HCT116 (cell line): ENCODE measurements at regions not wholly inside any gene's neighbourhood (a gene's known extent, or its start where the extent isn't known, plus 50 kb on each side); places are given as distances from the start of the nearest gene placed in this dataset.

Source experiments
- ATAC-seq: fragments of 200-7000 bp; cut with Tn5 transposase; 2 replicates; pipeline ENCODE4 v1.9.1; 2020; ENCODE audit warnings: mild to moderate bottlenecking, moderate library complexity
- BruUV-seq: library from RNA; stranded (reverse); fragments of 400-500 nt; replicated peaks from 2 replicates; lab custom pipeline; 2021; lab: Mats Ljungman, UMichigan
- CTCF ChIA-PET: fragments of 300-600 bp; sonication (Branson Sonifier 250); formaldehyde crosslinking; loops from one replicate; lab custom pipeline; 2021; ENCODE audit warnings: antibody characterized with exemption; lab: Charles Lee
- POLR2A ChIA-PET: fragments of 300-600, 350-600 bp; sonication (Branson Sonifier 250); formaldehyde crosslinking; loops from one replicate; lab custom pipeline; 2021; ENCODE audit warnings: antibody characterized with exemption; lab: Charles Lee
- RAD21 ChIA-PET, 2 experiments: fragments of 300-600 bp; sonication (Branson Sonifier 250); formaldehyde crosslinking; loops; one replicate each; lab custom pipeline; 2023; ENCODE audit warnings: low total read pairs in 2 of 2; ENCODE audit not compliant: uncharacterized antibody in 2 of 2, unreplicated experiment in 2 of 2, low non-redundant PET in 1 of 2; lab: Charles Lee
- DNase-seq: peaks from one replicate; pipeline ENCODE4 v3.0.0-alpha.2; 2010; ENCODE audit warnings: low read depth, low spot score
- H2AFZ ChIP-seq: fragments of 200-600 bp; shearing (Covaris generic), sonication (generic); 2 replicates; pipeline ENCODE4 v1.6.1; 2017; ENCODE audit warnings: low read depth, mixed run types, mixed read lengths, antibody characterized with exemption, low read length; ENCODE audit not compliant: poor library complexity, severe bottlenecking
- H3K27ac ChIP-seq: 2 replicates; pipeline ENCODE4 v1.5.1; 2012; ENCODE audit warnings: low read depth, low read length
- H3K27me3 ChIP-seq: fragments of 200-600 bp; sonication (generic); 2 replicates; pipeline ENCODE4 v1.6.1; 2016; ENCODE audit warnings: mixed run types, low read length, mixed read lengths; ENCODE audit not compliant: insufficient read depth
- H3K36me3 ChIP-seq, 2 experiments: fragments of 200-500 bp in 1 of 2; fragments of 200-600 bp in 1 of 2; sonication (Bioruptor generic) in 1 of 2; sonication (generic) in 1 of 2; 2 replicates each; pipeline versions ENCODE4 v1.5.1 to v1.6.1; 2014 to 2016; ENCODE audit warnings: low read length in 2 of 2, inconsistent platforms in 1 of 2, mixed read lengths in 1 of 2, mixed run types in 1 of 2; ENCODE audit not compliant: insufficient read depth in 2 of 2, control insufficient read depth in 1 of 2
- H3K4me1 ChIP-seq, 2 experiments: fragments of 200-600 bp in 1 of 2; sonication (generic) in 1 of 2; 2 replicates each; pipeline versions ENCODE4 v1.5.1 to v1.6.1; 2012 to 2017; ENCODE audit warnings: low read length in 2 of 2, inconsistent platforms in 1 of 2, mild to moderate bottlenecking in 1 of 2, mixed read lengths in 1 of 2, mixed run types in 1 of 2, moderate library complexity in 1 of 2; ENCODE audit not compliant: insufficient read depth in 2 of 2, control insufficient read depth in 1 of 2
- H3K4me2 ChIP-seq: fragments of 200-600 bp; sonication (generic); 2 replicates; pipeline ENCODE4 v1.6.1; 2017; ENCODE audit warnings: mixed run types, low read length, mixed read lengths
- H3K4me3 ChIP-seq, 2 experiments: fragments of 200-600 bp in 1 of 2; sonication (generic) in 1 of 2; replicated peaks in 1 of 2; 2 replicates each; pipeline ENCODE4 v1.5.1; 2011 to 2016; ENCODE audit warnings: low read length in 2 of 2, control low read depth in 1 of 2, low read depth in 1 of 2, mild to moderate bottlenecking in 1 of 2, mixed read lengths in 1 of 2, mixed run types in 1 of 2
- H3K79me2 ChIP-seq: fragments of 200-600 bp; sonication (generic); 2 replicates; pipeline ENCODE4 v1.6.1; 2017; ENCODE audit warnings: mild to moderate bottlenecking, mixed run types, low read length, moderate library complexity, mixed read lengths; ENCODE audit not compliant: insufficient read depth
- H3K9ac ChIP-seq: fragments of 200-600 bp; sonication (generic); 2 replicates; pipeline ENCODE4 v1.6.1; 2016; ENCODE audit warnings: low read length, mixed read lengths
- H3K9me2 ChIP-seq: fragments of 200-600 bp; sonication (generic), shearing (Covaris generic); 2 replicates; pipeline ENCODE4 v1.6.1; 2017; ENCODE audit warnings: mixed run types, mild to moderate bottlenecking, moderate library complexity; ENCODE audit not compliant: insufficient read depth
- H3K9me3 ChIP-seq, 2 experiments: fragments of 200-500 bp in 1 of 2; fragments of 200-600 bp in 1 of 2; sonication (Bioruptor generic) in 1 of 2; sonication (generic) in 1 of 2; 2 replicates each; pipeline ENCODE4 v1.6.1; 2014 to 2017; ENCODE audit warnings: low read length in 2 of 2, mixed read lengths in 2 of 2, inconsistent platforms in 1 of 2, low read depth in 1 of 2, mild to moderate bottlenecking in 1 of 2, mixed run types in 1 of 2, moderate library complexity in 1 of 2; ENCODE audit not compliant: control insufficient read depth in 1 of 2, insufficient read depth in 1 of 2
- H4K20me1 ChIP-seq: fragments of 200-600 bp; sonication (generic), shearing (Covaris generic); 2 replicates; pipeline ENCODE4 v1.6.1; 2017; ENCODE audit warnings: mixed run types, mild to moderate bottlenecking, moderate library complexity; ENCODE audit not compliant: insufficient read depth
- CBX3 ChIP-seq: IDR thresholded peaks from 2 replicates; pipeline ENCODE4 v1.6.1; 2012; ENCODE audit warnings: low read depth
- EGR1 ChIP-seq: IDR thresholded peaks from 2 replicates; pipeline ENCODE4 v1.6.1; 2012; ENCODE audit warnings: low read depth
- EZH2 ChIP-seq: fragments of 200-600 bp; sonication (generic); IDR thresholded peaks from 2 replicates; pipeline ENCODE4 v1.6.1; 2017; ENCODE audit warnings: antibody characterized with exemption, mixed run types
- EZH2phosphoT487 ChIP-seq: fragments of 200-600 bp; IDR thresholded peaks from 2 replicates; pipeline ENCODE4 v1.6.1; 2018; ENCODE audit warnings: antibody characterized with exemption, borderline replicate concordance
- POLR2A ChIP-seq: IDR thresholded peaks from 2 replicates; pipeline ENCODE4 v1.7.0; 2011; ENCODE audit warnings: borderline replicate concordance; ENCODE audit not compliant: insufficient read depth, insufficient read length; ENCODE audit errors: extremely low read depth
- SIN3A ChIP-seq: IDR thresholded peaks from 2 replicates; pipeline ENCODE4 v1.6.1; 2012; ENCODE audit warnings: low read depth
- SP1 ChIP-seq: IDR thresholded peaks from 2 replicates; pipeline ENCODE4 v1.6.1; 2012; ENCODE audit warnings: low read depth
- SRF ChIP-seq: IDR thresholded peaks from 2 replicates; pipeline ENCODE4 v1.6.1; 2012; ENCODE audit warnings: low read depth
- TCF7L2 ChIP-seq: IDR thresholded peaks from 2 replicates; pipeline ENCODE4 v1.7.0; 2011; ENCODE audit warnings: borderline replicate concordance, inconsistent platforms; ENCODE audit not compliant: insufficient read depth, insufficient read length; ENCODE audit errors: extremely low read depth
- YY1 ChIP-seq: IDR thresholded peaks from 2 replicates; pipeline ENCODE4 v1.6.1; 2011; ENCODE audit warnings: low read length, low read depth, moderate library complexity, mild to moderate bottlenecking; ENCODE audit not compliant: insufficient replicate concordance; ENCODE audit errors: extremely low read depth
- ZFX ChIP-seq: fragments of 450-650 bp; IDR thresholded peaks from 2 replicates; pipeline ENCODE4 v1.6.1; 2017
- ZNF274 ChIP-seq: fragments of 200-500 bp; sonication (Bioruptor generic); IDR thresholded peaks from 2 replicates; pipeline ENCODE4 v1.6.1; 2014; ENCODE audit warnings: mild to moderate bottlenecking, low read depth, low read length, inconsistent platforms
- intact Hi-C: fragments of 100-400 bp; cut with micrococcal nuclease; formaldehyde crosslinking; loops from 2 replicates; pipeline ENCODE4 v1.10.0; 2022
- TF ChIP-seq, protein P1 (sequence below), 3 experiments: fragments of 200-600 bp in 1 of 3; sonication (generic) in 1 of 3; IDR thresholded peaks in 2 of 3; conservative IDR thresholded peaks in 1 of 3; 2 replicates each; pipeline ENCODE4 v1.5.1; 2012 to 2017; ENCODE audit warnings: low read depth in 2 of 3, low read length in 2 of 3, antibody characterized with exemption in 1 of 3, borderline replicate concordance in 1 of 3, control low read depth in 1 of 3, mild to moderate bottlenecking in 1 of 3, mixed read lengths in 1 of 3, mixed run types in 1 of 3, moderate library complexity in 1 of 3; ENCODE audit not compliant: insufficient read depth in 1 of 3
- TF ChIP-seq, protein P2 (sequence below): IDR thresholded peaks from 2 replicates; pipeline ENCODE4 v1.6.1; 2012; ENCODE audit warnings: low read depth

DNA sequence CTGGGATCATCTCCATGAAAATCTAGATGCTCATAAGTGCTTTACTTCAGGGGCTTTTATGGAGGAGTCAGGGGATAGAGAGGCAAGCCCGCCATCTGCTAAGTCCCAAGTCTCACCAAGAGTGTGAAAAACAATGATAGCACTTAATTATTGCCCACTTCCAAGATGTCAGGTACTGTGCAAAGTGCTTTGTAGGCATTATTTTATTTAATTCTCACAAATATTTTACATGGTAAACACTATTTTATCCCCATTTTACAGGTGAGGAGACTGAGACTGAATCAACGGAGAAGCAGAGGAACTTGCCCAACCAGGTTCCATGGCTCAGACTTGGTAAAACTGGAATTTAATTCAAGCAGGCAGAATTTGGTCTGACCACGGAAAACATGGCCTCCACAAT, 147.5 kb downstream of the ACKR3 start (continued):
- TF ChIP-seq, protein P1, sequence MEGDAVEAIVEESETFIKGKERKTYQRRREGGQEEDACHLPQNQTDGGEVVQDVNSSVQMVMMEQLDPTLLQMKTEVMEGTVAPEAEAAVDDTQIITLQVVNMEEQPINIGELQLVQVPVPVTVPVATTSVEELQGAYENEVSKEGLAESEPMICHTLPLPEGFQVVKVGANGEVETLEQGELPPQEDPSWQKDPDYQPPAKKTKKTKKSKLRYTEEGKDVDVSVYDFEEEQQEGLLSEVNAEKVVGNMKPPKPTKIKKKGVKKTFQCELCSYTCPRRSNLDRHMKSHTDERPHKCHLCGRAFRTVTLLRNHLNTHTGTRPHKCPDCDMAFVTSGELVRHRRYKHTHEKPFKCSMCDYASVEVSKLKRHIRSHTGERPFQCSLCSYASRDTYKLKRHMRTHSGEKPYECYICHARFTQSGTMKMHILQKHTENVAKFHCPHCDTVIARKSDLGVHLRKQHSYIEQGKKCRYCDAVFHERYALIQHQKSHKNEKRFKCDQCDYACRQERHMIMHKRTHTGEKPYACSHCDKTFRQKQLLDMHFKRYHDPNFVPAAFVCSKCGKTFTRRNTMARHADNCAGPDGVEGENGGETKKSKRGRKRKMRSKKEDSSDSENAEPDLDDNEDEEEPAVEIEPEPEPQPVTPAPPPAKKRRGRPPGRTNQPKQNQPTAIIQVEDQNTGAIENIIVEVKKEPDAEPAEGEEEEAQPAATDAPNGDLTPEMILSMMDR (IDR thresholded peaks at IDR 0.05 in 2 of 3, conservative IDR thresholded peaks at IDR 0.05 in 1 of 3; ENCODE audit: borderline replicate concordance in 1 of 3, insufficient read depth in 1 of 3, low read depth in 2 of 3, low read length in 2 of 3) = no peak
- TF ChIP-seq SIN3A = no peak

DNA sequence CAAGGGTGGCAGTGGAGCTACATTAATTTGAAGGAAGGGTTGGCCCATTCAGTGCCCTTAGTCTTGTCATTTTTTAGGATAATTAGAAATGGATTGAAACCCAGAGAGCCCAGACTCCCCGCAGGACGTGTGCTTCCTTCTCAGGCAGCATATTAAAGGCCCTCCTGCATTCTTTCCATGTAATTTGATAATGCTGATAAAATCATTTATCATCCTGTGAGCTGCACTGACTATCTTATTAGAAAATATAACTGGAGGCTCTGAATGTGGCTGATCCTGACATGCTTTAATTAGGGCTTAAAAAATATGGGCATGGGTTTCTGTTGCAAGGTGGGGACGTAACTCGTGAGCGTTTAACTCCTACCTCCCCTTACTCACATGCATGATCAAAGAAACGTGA, 148.1 kb downstream of the ACKR3 start:
- Histone ChIP-seq H4K20me1 (no peaks in the 10 kb centered on the region), H3K27ac (no peak overlapping the region), H2AFZ (no peak overlapping the region), H3K9ac (no peak overlapping the region), H3K79me2 (no peaks in the 10 kb centered on the region), H3K27me3 (peaks cover 18% of the 10 kb centered on the region), H3K4me2 (no peak overlapping the region), H3K9me3 (no peaks in the 10 kb centered on the region), H3K4me3 (no peak overlapping the region), H3K4me1 (no peaks in the 10 kb centered on the region), H3K9me2 (no peaks in the 10 kb centered on the region), H3K36me3 (no peaks in the 10 kb centered on the region)
- ATAC-seq = no peak
- DNase-seq = no peak
- BruUV-seq = no TSS peak
- ChIA-PET CTCF (no interaction called here), RAD21 (no interaction called here), POLR2A (no interaction called here)
- no peak for TF ChIP-seq ZFX
- TF ChIP-seq ZNF274 = no peak
- no peak for TF ChIP-seq CBX3
- no peak for TF ChIP-seq SIN3A
- TF ChIP-seq, protein P1 (IDR thresholded peaks at IDR 0.05 in 2 of 3, conservative IDR thresholded peaks at IDR 0.05 in 1 of 3; ENCODE audit: borderline replicate concordance in 1 of 3, insufficient read depth in 1 of 3, low read depth in 2 of 3, low read length in 2 of 3) = no peak
- TF ChIP-seq, protein P2, sequence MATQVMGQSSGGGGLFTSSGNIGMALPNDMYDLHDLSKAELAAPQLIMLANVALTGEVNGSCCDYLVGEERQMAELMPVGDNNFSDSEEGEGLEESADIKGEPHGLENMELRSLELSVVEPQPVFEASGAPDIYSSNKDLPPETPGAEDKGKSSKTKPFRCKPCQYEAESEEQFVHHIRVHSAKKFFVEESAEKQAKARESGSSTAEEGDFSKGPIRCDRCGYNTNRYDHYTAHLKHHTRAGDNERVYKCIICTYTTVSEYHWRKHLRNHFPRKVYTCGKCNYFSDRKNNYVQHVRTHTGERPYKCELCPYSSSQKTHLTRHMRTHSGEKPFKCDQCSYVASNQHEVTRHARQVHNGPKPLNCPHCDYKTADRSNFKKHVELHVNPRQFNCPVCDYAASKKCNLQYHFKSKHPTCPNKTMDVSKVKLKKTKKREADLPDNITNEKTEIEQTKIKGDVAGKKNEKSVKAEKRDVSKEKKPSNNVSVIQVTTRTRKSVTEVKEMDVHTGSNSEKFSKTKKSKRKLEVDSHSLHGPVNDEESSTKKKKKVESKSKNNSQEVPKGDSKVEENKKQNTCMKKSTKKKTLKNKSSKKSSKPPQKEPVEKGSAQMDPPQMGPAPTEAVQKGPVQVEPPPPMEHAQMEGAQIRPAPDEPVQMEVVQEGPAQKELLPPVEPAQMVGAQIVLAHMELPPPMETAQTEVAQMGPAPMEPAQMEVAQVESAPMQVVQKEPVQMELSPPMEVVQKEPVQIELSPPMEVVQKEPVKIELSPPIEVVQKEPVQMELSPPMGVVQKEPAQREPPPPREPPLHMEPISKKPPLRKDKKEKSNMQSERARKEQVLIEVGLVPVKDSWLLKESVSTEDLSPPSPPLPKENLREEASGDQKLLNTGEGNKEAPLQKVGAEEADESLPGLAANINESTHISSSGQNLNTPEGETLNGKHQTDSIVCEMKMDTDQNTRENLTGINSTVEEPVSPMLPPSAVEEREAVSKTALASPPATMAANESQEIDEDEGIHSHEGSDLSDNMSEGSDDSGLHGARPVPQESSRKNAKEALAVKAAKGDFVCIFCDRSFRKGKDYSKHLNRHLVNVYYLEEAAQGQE = no peak
- TF ChIP-seq SRF = no peak
- no peak for TF ChIP-seq POLR2A
- TF ChIP-seq YY1 = no peak
- no peak for TF ChIP-seq SP1
- no peak for TF ChIP-seq EZH2phosphoT487
- no peak for TF ChIP-seq TCF7L2
- no peak for TF ChIP-seq EGR1
- no peak for TF ChIP-seq EZH2
- intact Hi-C loops = no loop called here
